PC-9 (cell line): ENCODE measurements at regions not wholly inside any gene's neighbourhood (a gene's known extent, or its start where the extent isn't known, plus 50 kb on each side); places are given as distances from the start of the nearest gene placed in this dataset.

Source experiments
- BruUV-seq: library from RNA; stranded (reverse); fragments of 400-500 nt; replicated peaks from 2 replicates; lab custom pipeline; 2021; lab: Mats Ljungman, UMichigan
- CTCF ChIA-PET: fragments of 300-600 bp; sonication (Branson Sonifier 250); formaldehyde crosslinking; loops from one replicate; lab custom pipeline; 2022; ENCODE audit warnings: antibody characterized with exemption; lab: Charles Lee
- POLR2A ChIA-PET: fragments of 300-600 bp; sonication (Branson Sonifier 250); formaldehyde crosslinking; loops from one replicate; lab custom pipeline; 2022; ENCODE audit warnings: antibody characterized with exemption; ENCODE audit not compliant: unreplicated experiment; lab: Charles Lee
- DNase-seq, 2 experiments: peaks; one replicate each; pipeline versions ENCODE4 v3.0.0 to v3.0.0-alpha.2; 2015 to 2022; ENCODE audit warnings: mixed read lengths in 1 of 2
- H2AFZ ChIP-seq: fragments of 200-600 bp; sonication (generic); 2 replicates; pipeline ENCODE4 v1.8.1; 2017; ENCODE audit warnings: antibody characterized with exemption
- H3F3A ChIP-seq: fragments of 200-600 bp; sonication (generic); 2 replicates; pipeline ENCODE4 v1.8.1; 2017; ENCODE audit warnings: antibody characterized with exemption, mild to moderate bottlenecking, low read depth; ENCODE audit not compliant: insufficient read depth
- H3K27ac ChIP-seq: fragments of 200-600 bp; sonication (generic); 2 replicates; pipeline ENCODE4 v1.6.1; 2016; ENCODE audit warnings: mixed run types
- H3K27me3 ChIP-seq: fragments of 200-600 bp; sonication (generic); 2 replicates; pipeline ENCODE4 v1.6.1; 2016; ENCODE audit warnings: low read depth, mixed run types; ENCODE audit not compliant: insufficient read depth
- H3K36me3 ChIP-seq: fragments of 200-600 bp; sonication (generic); 2 replicates; pipeline ENCODE4 v1.6.1; 2016; ENCODE audit warnings: low read depth, mixed run types
- H3K4me1 ChIP-seq: fragments of 200-600 bp; sonication (generic); replicated peaks from 2 replicates; pipeline ENCODE4 v1.6.1; 2016; ENCODE audit warnings: mixed run types; ENCODE audit not compliant: insufficient read depth
- H3K4me2 ChIP-seq: fragments of 200-600 bp; sonication (generic); 2 replicates; pipeline ENCODE4 v1.6.1; 2017; ENCODE audit warnings: mixed run types
- H3K4me3 ChIP-seq: fragments of 200-600 bp; sonication (generic); 2 replicates; pipeline ENCODE4 v1.6.1; 2016; ENCODE audit warnings: mixed run types
- H3K79me2 ChIP-seq: fragments of 200-600 bp; sonication (generic); 2 replicates; pipeline ENCODE4 v1.6.1; 2017; ENCODE audit warnings: low read depth, mixed run types
- H3K9me2 ChIP-seq: fragments of 200-600 bp; sonication (generic); 2 replicates; pipeline ENCODE4 v1.8.1; 2017; ENCODE audit warnings: mild to moderate bottlenecking; ENCODE audit not compliant: insufficient read depth
- H3K9me3 ChIP-seq: fragments of 200-600 bp; sonication (generic); 2 replicates; pipeline ENCODE4 v1.8.1; 2016; ENCODE audit warnings: low read depth; ENCODE audit not compliant: insufficient read depth
- H4K20me1 ChIP-seq: fragments of 200-600 bp; sonication (generic); 2 replicates; pipeline ENCODE4 v1.8.1; 2017; ENCODE audit not compliant: insufficient read depth
- CTCF ChIP-seq: fragments of 200-600 bp; sonication (generic); conservative IDR thresholded peaks from 2 replicates; pipeline ENCODE4 v1.6.1; 2017; ENCODE audit warnings: mixed run types, antibody characterized with exemption, mild to moderate bottlenecking, moderate library complexity
- EZH2 ChIP-seq: fragments of 200-600 bp; sonication (generic); IDR thresholded peaks from 2 replicates; pipeline ENCODE4 v1.8.0; 2017; ENCODE audit warnings: antibody characterized with exemption, low read depth
- intact Hi-C: fragments of 100-400 bp; cut with micrococcal nuclease; formaldehyde crosslinking; loops from one replicate; pipeline ENCODE4 v1.10.0; 2022; ENCODE audit not compliant: unreplicated experiment

DNA sequence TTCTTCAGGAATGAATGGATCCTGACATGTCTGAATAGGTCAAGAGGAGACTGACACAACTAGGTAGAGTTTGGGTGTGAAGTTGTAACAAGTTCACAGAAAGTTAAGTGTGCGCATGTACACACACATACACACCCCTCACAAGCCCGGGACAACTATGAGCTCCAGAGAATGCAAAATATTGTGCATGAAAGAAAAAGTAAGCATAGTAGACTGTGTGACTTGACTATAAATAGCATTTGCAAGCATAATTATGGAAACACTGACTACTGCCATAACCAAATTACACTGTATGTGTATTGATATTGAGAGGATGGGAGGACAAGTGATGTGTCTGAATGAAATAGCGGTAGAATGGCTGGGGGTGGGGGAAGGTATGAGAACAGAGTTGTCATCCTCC lies 157.1 kb upstream of the NCK2 start:
- intact Hi-C loops: no loop called here
- Histone ChIP-seq H3K9me3 (no peaks in the 10 kb centered on the region), H3F3A (no peaks in the 10 kb centered on the region), H3K27ac (no peak overlapping the region), H3K9me2 (no peaks in the 10 kb centered on the region), H3K36me3 (no peaks in the 10 kb centered on the region), H3K27me3 (peaks cover 11% of the 10 kb centered on the region; the same call in 1 of the 2 replicates), H3K4me2 (no peak overlapping the region), H3K79me2 (no peaks in the 10 kb centered on the region), H3K4me3 (no peak overlapping the region), H2AFZ (no peak overlapping the region), H4K20me1 (no peaks in the 10 kb centered on the region; the same call in 1 of the 2 replicates), H3K4me1 (no peaks in the 10 kb centered on the region)
- TF ChIP-seq EZH2: no peak
- TF ChIP-seq CTCF: no peak
- no peak for DNase-seq
- no TSS peak for BruUV-seq
- POLR2A ChIA-PET: no interaction called here
- CTCF ChIA-PET: no interaction called here

GRCh38 chr2:105584435-105585010 lies 160.2 kb upstream of the NCK2 start:
- no peaks in the 10 kb centered on the region for H3K9me2 ChIP-seq
- no peak overlapping the region for H2AFZ ChIP-seq
- H3F3A ChIP-seq: no peaks in the 10 kb centered on the region
- intact Hi-C loops: no loop called here
- no peaks in the 10 kb centered on the region for H3K36me3 ChIP-seq
- no peak overlapping the region for H3K27ac ChIP-seq
- TF ChIP-seq CTCF (no peak), EZH2 (no peak)
- no peak overlapping the region for H3K4me2 ChIP-seq
- H3K79me2 ChIP-seq: no peaks in the 10 kb centered on the region
- no peaks in the 10 kb centered on the region for H4K20me1 ChIP-seq
- DNase-seq: no peak
- BruUV-seq: no TSS peak
- no peaks in the 10 kb centered on the region for H3K4me1 ChIP-seq
- peaks cover 11% of the 10 kb centered on the region; the same call in 1 of the 2 replicates for H3K27me3 ChIP-seq
- no peak overlapping the region for H3K4me3 ChIP-seq
- POLR2A ChIA-PET: no interaction called here
- CTCF ChIA-PET: no interaction called here
- H3K9me3 ChIP-seq: no peaks in the 10 kb centered on the region

GRCh38 chr2:105582952-105583660 lies 161.6 kb upstream of the NCK2 start:
- intact Hi-C loops: no loop called here
- peak in 1 of 2 experiments; percentile 38 for DNase-seq
- H3K4me3 ChIP-seq: no peak overlapping the region
- TF ChIP-seq EZH2 (no peak), CTCF (no peak)
- H2AFZ ChIP-seq: no peak overlapping the region
- H3K27me3 ChIP-seq: peaks cover 3% of the 10 kb centered on the region; the same call in 1 of the 2 replicates
- no peak overlapping the region for H3K4me2 ChIP-seq
- POLR2A ChIA-PET: interaction anchor here (0.6 kb wide), 1 partner anchor 510 kb away, joined by 48 read pairs; no protein-coding TSS in a partner anchor
- H3K27ac ChIP-seq: no peak overlapping the region
- H4K20me1 ChIP-seq: no peaks in the 10 kb centered on the region
- H3F3A ChIP-seq: no peaks in the 10 kb centered on the region
- CTCF ChIA-PET: no interaction called here
- no TSS peak for BruUV-seq
- H3K4me1 ChIP-seq: no peaks in the 10 kb centered on the region
- no peaks in the 10 kb centered on the region for H3K79me2 ChIP-seq
- H3K36me3 ChIP-seq: no peaks in the 10 kb centered on the region
- no peaks in the 10 kb centered on the region for H3K9me3 ChIP-seq
- H3K9me2 ChIP-seq: no peaks in the 10 kb centered on the region
